ENCODE measurements at regions not wholly inside any gene's neighbourhood (a gene's known extent, or its start where the extent isn't known, plus 50 kb on each side); places are given as distances from the start of the nearest gene placed in this dataset.
"Not testable (repeated sequence)": the region's sequence is repeated elsewhere in the genome, so short reads cannot be mapped to it uniquely, and the experiment has no call there.

- CTCF ChIA-PET: interaction anchor here (1.6 kb wide), 1 partner anchor 9 kb away, joined by 7 read pairs; no protein-coding TSS in a partner anchor
Measured at GRCh38 chr2:168327328-168327727, 79.9 kb upstream of the STK39 start.

GRCh38 chr2:168328421-168328820 is 81.0 kb upstream of the STK39 start:
- CTCF ChIA-PET: no interaction called here
- H3K36me3 Mint-ChIP-seq: peaks cover 4% of the 10 kb centered on the region
- H3K4me1 Mint-ChIP-seq: peaks cover 4% of the 10 kb centered on the region
- peaks cover 17% of the 10 kb centered on the region for H3K9me3 Mint-ChIP-seq
- H3K27ac Mint-ChIP-seq: no peak overlapping the region
- no peak for DNase-seq
- H3K27me3 Mint-ChIP-seq: peaks cover 3% of the 10 kb centered on the region
- no peak overlapping the region for H3K4me3 Mint-ChIP-seq

More at GRCh38 chr2:168327328-168327727, 79.9 kb upstream of the STK39 start:
- no peak overlapping the region for H3K27ac Mint-ChIP-seq
- peaks cover 3% of the 10 kb centered on the region for H3K27me3 Mint-ChIP-seq
- peaks cover 4% of the 10 kb centered on the region for H3K36me3 Mint-ChIP-seq
- H3K4me1 Mint-ChIP-seq: peaks cover 4% of the 10 kb centered on the region
- DNase-seq: no peak
- H3K4me3 Mint-ChIP-seq: no peak overlapping the region
- H3K9me3 Mint-ChIP-seq: peaks cover 17% of the 10 kb centered on the region

- CTCF ChIA-PET: no interaction called here
- Mint-ChIP-seq H3K9me3 (peaks cover 17% of the 10 kb centered on the region), H3K27ac (no peak overlapping the region), H3K4me3 (no peak overlapping the region), H3K4me1 (peaks cover 4% of the 10 kb centered on the region), H3K36me3 (peaks cover 4% of the 10 kb centered on the region), H3K27me3 (peaks cover 3% of the 10 kb centered on the region)
- DNase-seq: no peak
Measured at GRCh38 chr2:168330624-168331423, 83.4 kb upstream of the STK39 start.

- not testable (repeated sequence) for H3K4me3 Mint-ChIP-seq
- CTCF ChIA-PET: interaction anchor here (2.3 to 4.1 kb wide), 2 partner anchors 8 to 174 kb away, joined by 7 to 25 read pairs; no protein-coding TSS in a partner anchor
- H3K27me3 Mint-ChIP-seq: peaks cover 18% of the 10 kb centered on the region
Measured at GRCh38 chr2:168335254-168335653, 87.9 kb upstream of the STK39 start.

GRCh38 chr2:168336786-168337388 is 89.5 kb upstream of the STK39 start:
- peaks cover 27% of the 10 kb centered on the region for H3K27me3 Mint-ChIP-seq
- H3K27ac Mint-ChIP-seq: no peak overlapping the region
- no peaks in the 10 kb centered on the region for H3K9me3 Mint-ChIP-seq
- H3K4me1 Mint-ChIP-seq: peaks cover 3% of the 10 kb centered on the region
- DNase-seq: peak; percentile 71
- no peak overlapping the region for H3K4me3 Mint-ChIP-seq
- no peaks in the 10 kb centered on the region for H3K36me3 Mint-ChIP-seq
- CTCF ChIA-PET: interaction anchor here (0.6 to 4.1 kb wide), 15 partner anchors 9 to 583 kb away, joined by 3 to 25 read pairs (median 3); no protein-coding TSS in a partner anchor

More at GRCh38 chr2:168335254-168335653, 87.9 kb upstream of the STK39 start:
- not testable (repeated sequence) for DNase-seq, H3K36me3 Mint-ChIP-seq, H3K9me3 Mint-ChIP-seq, H3K27ac Mint-ChIP-seq, H3K4me1 Mint-ChIP-seq

- Mint-ChIP-seq H3K4me1 (peaks cover 3% of the 10 kb centered on the region), H3K4me3 (no peak overlapping the region), H3K27ac (no peak overlapping the region), H3K36me3 (no peaks in the 10 kb centered on the region), H3K9me3 (no peaks in the 10 kb centered on the region), H3K27me3 (peaks cover 27% of the 10 kb centered on the region)
- DNase-seq: no peak
- CTCF ChIA-PET: interaction anchor here (0.8 to 4.1 kb wide), 7 partner anchors 146 to 573 kb away, joined by 3 to 25 read pairs (median 3); no protein-coding TSS in a partner anchor
Measured at GRCh38 chr2:168338292-168338691, 90.9 kb upstream of the STK39 start.

GRCh38 chr2:168338803-168339437 is 91.5 kb upstream of the STK39 start:
- Mint-ChIP-seq H3K4me1 (peaks cover 3% of the 10 kb centered on the region), H3K27ac (no peak overlapping the region), H3K36me3 (no peaks in the 10 kb centered on the region), H3K27me3 (peaks cover 31% of the 10 kb centered on the region), H3K9me3 (no peaks in the 10 kb centered on the region), H3K4me3 (no peak overlapping the region)
- CTCF ChIA-PET: interaction anchor here (0.8 to 4.1 kb wide), 4 partner anchors 132 to 573 kb away, joined by 3 to 25 read pairs (median 3); no protein-coding TSS in a partner anchor
- DNase-seq: no peak

GRCh38 chr2:168340931-168341330 is 93.5 kb upstream of the STK39 start:
- CTCF ChIA-PET: interaction anchor here (0.7 to 0.9 kb wide), 2 partner anchors 8 to 206 kb away, joined by 3 to 4 read pairs; no protein-coding TSS in a partner anchor

GRCh38 chr2:168343586-168343985 is 96.2 kb upstream of the STK39 start:
- H3K4me3 Mint-ChIP-seq: no peak overlapping the region
- H3K27ac Mint-ChIP-seq: no peak overlapping the region
- DNase-seq: no peak
- CTCF ChIA-PET: interaction anchor here (1.7 kb wide), 2 partner anchors 362 to 363 kb away, joined by 5 read pairs; no protein-coding TSS in a partner anchor
- no peaks in the 10 kb centered on the region for H3K36me3 Mint-ChIP-seq
- H3K27me3 Mint-ChIP-seq: peaks cover 39% of the 10 kb centered on the region
- no peaks in the 10 kb centered on the region for H3K9me3 Mint-ChIP-seq
- peaks cover 8% of the 10 kb centered on the region for H3K4me1 Mint-ChIP-seq

More at GRCh38 chr2:168340931-168341330, 93.5 kb upstream of the STK39 start:
- no peak overlapping the region for H3K4me3 Mint-ChIP-seq
- no peaks in the 10 kb centered on the region for H3K9me3 Mint-ChIP-seq
- H3K27me3 Mint-ChIP-seq: peaks cover 44% of the 10 kb centered on the region
- H3K4me1 Mint-ChIP-seq: peaks cover 3% of the 10 kb centered on the region
- no peaks in the 10 kb centered on the region for H3K36me3 Mint-ChIP-seq
- no peak overlapping the region for H3K27ac Mint-ChIP-seq
- DNase-seq: no peak

- Mint-ChIP-seq H3K27me3 (peaks cover 35% of the 10 kb centered on the region), H3K36me3 (no peaks in the 10 kb centered on the region), H3K4me3 (no peak overlapping the region), H3K9me3 (no peaks in the 10 kb centered on the region), H3K27ac (no peak overlapping the region), H3K4me1 (peaks cover 8% of the 10 kb centered on the region)
- DNase-seq: no peak
- CTCF ChIA-PET: interaction anchor here (0.9 to 1.7 kb wide), 6 partner anchors 8 to 415 kb away, joined by 3 to 5 read pairs (median 5); no protein-coding TSS in a partner anchor
Measured at GRCh38 chr2:168344706-168345105, 97.3 kb upstream of the STK39 start.

GRCh38 chr2:168345601-168346000 is 98.2 kb upstream of the STK39 start:
- no peaks in the 10 kb centered on the region for H3K9me3 Mint-ChIP-seq
- DNase-seq: no peak
- H3K4me1 Mint-ChIP-seq: peaks cover 8% of the 10 kb centered on the region
- H3K36me3 Mint-ChIP-seq: no peaks in the 10 kb centered on the region
- H3K27ac Mint-ChIP-seq: no peak overlapping the region
- no peak overlapping the region for H3K4me3 Mint-ChIP-seq
- H3K27me3 Mint-ChIP-seq: peaks cover 35% of the 10 kb centered on the region
- CTCF ChIA-PET: interaction anchor here (1.2 to 2.3 kb wide), 4 partner anchors 9 to 409 kb away, joined by 4 to 5 read pairs (median 5); no protein-coding TSS in a partner anchor

- no peaks in the 10 kb centered on the region for H3K36me3 Mint-ChIP-seq
- H3K4me1 Mint-ChIP-seq: peaks cover 8% of the 10 kb centered on the region
Measured at GRCh38 chr2:168346725-168347477, 99.5 kb upstream of the STK39 start.

GRCh38 chr2:168348076-168348475 is 100.7 kb upstream of the STK39 start:
- peaks cover 8% of the 10 kb centered on the region for H3K4me1 Mint-ChIP-seq

More at GRCh38 chr2:168346725-168347477, 99.5 kb upstream of the STK39 start:
- H3K27me3 Mint-ChIP-seq: peaks cover 26% of the 10 kb centered on the region
- DNase-seq: peak; percentile 81
- H3K27ac Mint-ChIP-seq: no peak overlapping the region
- H3K9me3 Mint-ChIP-seq: no peaks in the 10 kb centered on the region
- peak overlapping the region; percentile 76 for H3K4me3 Mint-ChIP-seq
- CTCF ChIA-PET: interaction anchor here (0.6 to 2.7 kb wide), 34 partner anchors 8 to 579 kb away, joined by 3 to 22 read pairs (median 4); partner anchors contain the start of gene NOSTRIN

More at GRCh38 chr2:168348076-168348475, 100.7 kb upstream of the STK39 start:
- Mint-ChIP-seq H3K36me3 (no peaks in the 10 kb centered on the region), H3K4me3 (no peak overlapping the region), H3K27ac (no peak overlapping the region), H3K27me3 (peaks cover 26% of the 10 kb centered on the region), H3K9me3 (no peaks in the 10 kb centered on the region)
- DNase-seq: no peak
- CTCF ChIA-PET: interaction anchor here (0.6 to 2.7 kb wide), 15 partner anchors 7 to 1809 kb away, joined by 3 to 22 read pairs (median 4); no protein-coding TSS in a partner anchor
